Large intestine (tissue), 3 donors: ENCODE measurements at regions not wholly inside any gene's neighbourhood (a gene's known extent, or its start where the extent isn't known, plus 50 kb on each side); places are given as distances from the start of the nearest gene placed in this dataset.

ENCODE experiments used
- DNase-seq, 2 donors: peaks; one replicate each; pipeline versions ENCODE4 v3.0.0 to v3.0.0-alpha.2; 2013
- H3K27ac ChIP-seq: one replicate; pipeline ENCODE4 v1.5.1; 2013; ENCODE audit warnings: low read length
- H3K27me3 ChIP-seq: 2 replicates; pipeline ENCODE4 v1.6.1; 2013; ENCODE audit warnings: low read length; ENCODE audit not compliant: control insufficient read depth, insufficient read depth
- H3K36me3 ChIP-seq: 2 replicates; pipeline ENCODE4 v1.6.1; 2013; ENCODE audit warnings: low read length; ENCODE audit not compliant: control insufficient read depth, insufficient read depth
- H3K4me1 ChIP-seq: one replicate; pipeline ENCODE4 v1.6.1; 2013; ENCODE audit warnings: low read length; ENCODE audit not compliant: control insufficient read depth, insufficient read depth
- H3K4me3 ChIP-seq: one replicate; pipeline ENCODE4 v1.5.1; 2013; ENCODE audit warnings: low read length
- H3K9me3 ChIP-seq: one replicate; pipeline ENCODE4 v1.6.1; 2013; ENCODE audit warnings: mild to moderate bottlenecking, low read depth, low read length, moderate library complexity; ENCODE audit not compliant: control insufficient read depth
- WGBS: methylation state at CpG from one replicate; pipeline ENCODE4 v1.1.5; 2013; ENCODE audit warnings: low lambda C conversion rate; ENCODE audit not compliant: insufficient coverage; 5-methylcytosine and 5-hydroxymethylcytosine counted together

DNA sequence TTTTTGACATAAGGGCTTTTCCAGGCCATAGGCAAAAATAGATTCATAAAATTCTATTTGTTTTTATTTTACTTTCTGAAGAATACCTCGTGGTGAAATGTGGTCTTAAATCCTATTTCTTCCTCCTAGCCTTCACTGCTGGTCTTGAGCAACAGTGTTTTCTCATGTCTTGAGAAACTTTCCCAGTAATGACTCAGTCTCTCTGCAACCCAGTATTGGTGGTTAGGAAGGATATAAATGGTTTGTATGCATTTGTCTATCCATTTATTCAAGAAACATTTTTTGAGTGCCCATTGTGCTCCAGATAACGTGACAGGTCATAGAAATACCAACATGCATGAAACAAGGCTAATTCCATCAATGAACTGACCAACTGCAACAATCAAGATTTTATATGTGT, 213.9 kb downstream of the TMEM114 start:
- Histone ChIP-seq H3K27me3 (no peaks in the 10 kb centered on the region), H3K4me3 (no peak overlapping the region), H3K4me1 (no peaks in the 10 kb centered on the region), H3K36me3 (no peaks in the 10 kb centered on the region), H3K9me3 (no peaks in the 10 kb centered on the region), H3K27ac (no peak overlapping the region)
- DNase-seq, result no peak
- WGBS, result 90% methylated on average over 2 of the region's 2 CpGs

DNA sequence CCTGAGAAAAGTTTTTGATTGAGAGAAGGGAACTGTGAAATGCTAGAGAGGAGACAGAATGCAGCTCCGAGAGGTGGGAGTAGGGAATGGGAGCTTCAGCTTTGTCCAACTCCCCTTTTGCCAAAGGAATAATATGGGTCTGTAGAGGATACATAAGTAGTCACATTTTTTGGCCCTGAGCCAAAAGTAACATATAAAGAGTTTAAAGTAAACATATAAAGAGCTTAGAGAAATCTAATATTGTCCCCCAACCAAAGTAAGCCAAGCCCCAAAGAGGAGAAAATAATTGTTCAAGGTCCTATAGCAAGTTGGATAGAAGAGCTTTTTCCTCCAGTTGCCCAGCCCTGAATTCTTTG, 215.1 kb downstream of the TMEM114 start:
- Histone ChIP-seq H3K4me3 (no peak overlapping the region), H3K27ac (no peak overlapping the region), H3K36me3 (no peaks in the 10 kb centered on the region), H3K27me3 (no peaks in the 10 kb centered on the region), H3K4me1 (no peaks in the 10 kb centered on the region), H3K9me3 (no peaks in the 10 kb centered on the region)
- DNase-seq, result no peak
- no CpG with 5 or more reads among the region's 1 CpG for WGBS

DNA sequence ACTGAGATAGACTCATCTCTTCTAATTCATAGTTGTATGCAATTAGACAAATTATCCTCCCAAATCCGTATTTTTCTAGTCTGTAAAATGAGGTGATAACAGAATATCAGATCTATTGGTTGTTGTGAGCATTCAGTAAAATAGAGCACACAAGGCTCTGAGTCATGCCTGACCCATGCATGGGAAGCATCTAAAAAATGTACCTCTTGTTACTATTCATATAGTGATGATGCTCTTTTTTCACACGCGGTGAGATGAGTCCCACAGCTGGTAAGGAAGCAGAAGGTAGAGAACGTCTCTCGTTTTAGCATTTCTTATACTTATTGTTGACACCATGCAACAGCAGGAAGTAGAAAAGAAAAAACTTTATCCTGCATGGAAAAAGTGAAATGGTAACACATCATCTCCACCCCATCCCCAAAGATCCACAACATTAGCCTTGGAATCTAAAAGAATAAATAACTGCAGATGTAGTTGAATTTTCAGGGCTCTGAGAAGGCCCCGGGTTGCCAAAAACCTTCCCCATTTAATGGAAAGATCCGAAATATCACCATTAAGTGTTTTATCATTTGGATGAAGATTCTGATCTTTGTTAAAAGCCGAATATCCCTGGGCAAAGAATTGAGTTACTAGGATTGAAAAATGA, 215.6 kb downstream of the TMEM114 start:
- no peaks in the 10 kb centered on the region for H3K4me1 ChIP-seq
- H3K4me3 ChIP-seq, result no peak overlapping the region
- no peak overlapping the region for H3K27ac ChIP-seq
- H3K9me3 ChIP-seq, result no peaks in the 10 kb centered on the region
- no peak for DNase-seq
- H3K36me3 ChIP-seq, result no peaks in the 10 kb centered on the region
- H3K27me3 ChIP-seq, result no peaks in the 10 kb centered on the region
- 86% methylated on average over 3 of the region's 8 CpGs for WGBS

DNA sequence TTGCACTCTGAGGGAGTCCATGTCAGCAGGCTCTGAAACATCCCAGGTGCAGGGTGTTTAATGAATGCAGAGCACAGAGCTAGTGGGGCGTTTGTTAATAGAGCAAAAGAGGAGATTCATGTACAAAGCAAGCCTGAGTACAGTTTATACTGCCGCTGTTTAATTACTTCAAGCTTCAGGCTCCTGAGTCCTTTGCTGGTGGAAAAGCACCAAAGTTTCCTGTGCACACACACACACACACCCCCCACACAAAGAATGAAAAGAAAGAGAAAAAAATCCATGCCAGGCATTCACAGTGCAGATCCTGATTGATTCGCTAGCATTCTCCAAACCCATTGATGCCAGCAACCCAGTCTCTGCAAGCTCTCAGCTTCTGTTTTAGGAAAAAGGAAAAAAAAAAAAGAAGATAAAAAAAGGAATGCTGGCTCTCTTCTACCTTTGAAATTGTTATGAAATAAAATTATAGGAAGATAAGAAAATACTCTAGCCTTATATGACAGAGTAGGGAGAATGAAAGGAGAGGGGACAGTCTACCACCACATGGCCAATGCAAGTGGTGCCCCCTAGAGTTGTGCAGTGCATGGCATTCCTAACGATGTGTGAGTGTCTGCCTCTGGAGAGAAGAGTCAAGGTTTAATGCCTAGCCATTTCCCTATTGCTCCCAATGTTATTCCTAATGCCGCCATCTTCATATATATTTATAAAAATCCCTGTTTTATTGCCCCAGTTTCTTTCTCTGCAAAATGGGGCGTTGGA, 216.5 kb downstream of the TMEM114 start:
- H3K27me3 ChIP-seq, result no peaks in the 10 kb centered on the region
- no peak for DNase-seq
- H3K4me3 ChIP-seq, result no peak overlapping the region
- WGBS, result 93% methylated on average over 3 of the region's 6 CpGs
- no peak overlapping the region for H3K27ac ChIP-seq
- H3K4me1 ChIP-seq, result no peaks in the 10 kb centered on the region
- H3K36me3 ChIP-seq, result no peaks in the 10 kb centered on the region
- H3K9me3 ChIP-seq, result no peaks in the 10 kb centered on the region

DNA sequence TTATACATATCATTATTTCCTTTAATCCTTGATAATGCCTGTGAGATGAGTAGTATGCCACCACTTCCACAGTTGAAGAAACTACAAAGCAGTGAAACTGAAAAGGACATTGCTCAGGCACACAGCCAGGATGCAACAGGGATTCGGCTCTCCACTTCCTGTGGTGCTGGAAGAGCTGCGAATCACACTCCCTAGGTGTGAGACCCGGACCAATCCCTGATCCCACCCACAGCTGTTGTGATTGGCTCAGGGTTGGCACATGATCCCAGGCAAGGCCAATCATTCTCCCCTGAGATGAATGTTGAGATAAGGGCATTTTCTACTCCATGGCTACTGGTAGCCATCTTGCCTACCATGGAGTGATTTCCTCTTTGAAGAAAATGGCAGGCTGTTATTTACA, 218.2 kb downstream of the TMEM114 start:
- DNase-seq, result no peak
- H3K36me3 ChIP-seq, result no peaks in the 10 kb centered on the region
- H3K9me3 ChIP-seq, result no peaks in the 10 kb centered on the region
- H3K4me3 ChIP-seq, result no peak overlapping the region
- no peak overlapping the region for H3K27ac ChIP-seq
- no peaks in the 10 kb centered on the region for H3K27me3 ChIP-seq
- no peaks in the 10 kb centered on the region for H3K4me1 ChIP-seq
- no CpG with 5 or more reads among the region's 3 CpGs for whole genome bisulfite sequencing

DNA sequence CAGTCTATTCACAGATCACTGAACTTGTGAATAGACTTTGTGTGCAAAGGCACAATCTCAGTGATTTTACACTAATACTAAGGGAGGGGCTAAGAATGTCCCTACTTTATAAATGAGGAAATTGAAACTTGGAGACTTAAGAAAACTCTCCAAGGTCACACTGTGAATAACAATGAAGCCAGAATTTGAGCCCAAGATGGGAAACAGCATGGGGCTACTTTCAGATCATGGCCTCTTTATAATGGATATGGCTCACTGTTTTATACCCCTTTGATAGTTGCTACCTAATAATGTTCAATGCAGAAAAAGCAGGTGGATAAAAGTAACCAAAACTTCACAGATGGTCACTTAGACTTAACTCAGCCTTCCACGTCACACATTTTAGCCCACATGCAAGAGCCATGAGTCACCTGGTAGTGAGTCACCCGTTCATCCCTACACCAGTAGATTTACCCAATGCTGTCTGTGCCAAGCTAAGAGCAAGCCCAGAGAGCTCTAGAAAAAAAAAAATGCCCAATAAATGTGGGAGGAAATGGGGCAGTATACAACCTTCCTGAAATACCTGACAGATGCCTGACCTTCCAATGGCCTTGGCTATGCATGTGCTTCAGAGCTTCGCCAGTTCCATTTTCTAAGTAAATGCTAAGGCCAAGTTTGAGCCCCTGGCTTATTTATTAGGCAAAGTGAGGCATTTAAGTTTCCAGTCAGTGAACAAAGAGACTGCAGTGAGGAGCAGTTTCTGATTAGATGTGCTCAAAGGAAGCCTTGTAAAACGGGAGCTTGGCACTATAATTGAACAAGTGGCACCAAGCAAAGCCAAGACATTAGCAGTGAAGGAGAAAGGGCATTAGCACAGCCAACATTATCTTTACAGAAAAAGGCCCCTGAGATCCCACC, 219.7 kb downstream of the TMEM114 start:
- Histone ChIP-seq H3K4me3 (no peak overlapping the region), H3K27ac (no peak overlapping the region), H3K9me3 (no peaks in the 10 kb centered on the region), H3K27me3 (no peaks in the 10 kb centered on the region), H3K36me3 (no peaks in the 10 kb centered on the region), H3K4me1 (no peaks in the 10 kb centered on the region)
- no CpG with 5 or more reads among the region's 4 CpGs for WGBS
- DNase-seq, result no peak

DNA sequence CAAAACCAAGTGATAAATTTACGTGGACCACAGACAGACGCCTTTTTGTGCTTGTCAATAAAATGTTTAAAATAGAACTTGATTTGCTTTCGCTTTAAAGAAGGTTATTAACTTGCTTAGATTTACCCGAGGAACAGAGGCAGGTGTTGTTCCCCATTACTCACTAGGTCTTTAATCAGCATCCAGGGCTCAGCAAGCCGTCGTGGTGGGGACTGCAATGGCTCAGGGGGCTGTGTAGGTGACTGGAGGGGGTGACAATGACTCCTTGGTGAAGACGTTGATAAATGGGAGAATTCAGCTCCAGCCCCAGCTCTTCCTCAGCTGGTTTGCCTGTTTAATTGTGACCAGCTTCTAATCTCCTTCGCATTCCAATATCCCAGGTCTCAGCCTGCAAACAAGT, 231.4 kb downstream of the TMEM114 start:
- Histone ChIP-seq H3K4me1 (no peaks in the 10 kb centered on the region), H3K27ac (no peak overlapping the region), H3K36me3 (no peaks in the 10 kb centered on the region), H3K9me3 (no peaks in the 10 kb centered on the region), H3K4me3 (no peak overlapping the region), H3K27me3 (peaks cover 4% of the 10 kb centered on the region)
- DNase-seq, result no peak
- WGBS, result no CpG with 5 or more reads among the region's 8 CpGs

DNA sequence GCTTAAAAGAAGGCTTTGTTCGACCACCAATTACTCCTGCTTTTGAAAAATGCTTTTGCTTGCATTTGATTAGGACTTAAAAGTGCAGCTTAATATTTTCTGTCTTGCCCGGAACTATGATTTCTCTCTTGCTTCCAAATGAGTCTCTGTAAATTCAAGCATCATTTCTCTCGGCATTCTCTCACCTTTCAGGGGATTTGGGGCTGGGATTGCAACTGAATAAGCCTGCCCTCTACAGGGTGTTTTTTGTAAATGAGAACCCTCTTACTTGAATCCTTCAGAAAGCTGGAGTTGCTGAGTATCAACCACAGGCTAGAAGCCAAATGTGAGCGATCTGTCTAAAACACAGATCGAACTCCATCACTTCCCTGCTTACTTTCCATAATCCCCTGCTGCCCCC, 234.6 kb downstream of the TMEM114 start:
- H3K36me3 ChIP-seq, result no peaks in the 10 kb centered on the region
- no peak for DNase-seq
- H3K27me3 ChIP-seq, result peaks cover 4% of the 10 kb centered on the region
- no peak overlapping the region for H3K27ac ChIP-seq
- WGBS, result 13% methylated on average over 1 of the region's 5 CpGs
- no peaks in the 10 kb centered on the region for H3K9me3 ChIP-seq
- no peak overlapping the region for H3K4me3 ChIP-seq
- no peaks in the 10 kb centered on the region for H3K4me1 ChIP-seq

DNA sequence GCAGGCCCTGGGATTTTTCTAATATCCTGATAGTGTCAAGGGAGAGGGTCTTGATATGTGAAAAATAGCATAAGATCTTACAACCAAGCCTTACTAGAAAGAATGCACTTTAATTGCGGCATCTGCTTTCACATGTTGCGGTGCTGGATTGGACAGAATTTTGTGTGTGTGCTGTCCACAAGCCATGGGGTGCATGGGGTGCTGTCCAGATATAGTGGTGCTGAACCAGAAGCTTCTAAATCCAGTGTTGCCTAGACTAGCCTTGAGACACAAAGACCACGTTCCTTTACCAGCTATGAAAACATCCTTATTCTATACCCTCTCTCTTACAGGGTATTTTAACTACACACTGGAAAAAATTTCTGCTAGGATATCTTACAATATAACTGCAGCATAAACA, 244.0 kb downstream of the TMEM114 start:
- no peak for DNase-seq
- Histone ChIP-seq H3K27ac (no peak overlapping the region), H3K27me3 (no peaks in the 10 kb centered on the region), H3K9me3 (no peaks in the 10 kb centered on the region), H3K4me3 (no peak overlapping the region), H3K36me3 (no peaks in the 10 kb centered on the region), H3K4me1 (no peaks in the 10 kb centered on the region)
- no CpG with 5 or more reads among the region's 3 CpGs for WGBS

DNA sequence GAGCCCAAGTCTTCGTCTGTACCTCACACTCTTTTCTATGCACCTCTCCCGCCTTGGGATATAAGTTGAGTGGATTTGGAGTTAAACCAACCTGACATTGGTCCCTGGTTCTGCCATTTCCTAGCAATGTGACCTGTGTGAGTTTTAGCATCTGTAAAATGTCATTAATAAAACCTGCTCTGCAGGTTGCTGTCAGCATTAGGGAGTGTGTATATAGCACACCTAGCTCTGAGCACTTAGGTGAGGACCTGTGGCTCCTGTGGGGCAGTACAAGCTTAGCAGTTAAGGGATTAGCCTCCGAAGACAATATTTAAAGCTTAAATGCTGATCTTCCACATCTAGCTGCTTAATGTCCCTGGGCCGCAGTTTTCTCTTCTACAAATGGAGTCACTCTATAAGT, 248.0 kb downstream of the TMEM114 start:
- no peaks in the 10 kb centered on the region for H3K9me3 ChIP-seq
- H3K4me1 ChIP-seq, result no peaks in the 10 kb centered on the region
- WGBS, result 60% methylated on average over 1 of the region's 4 CpGs
- H3K27me3 ChIP-seq, result peaks cover 2% of the 10 kb centered on the region
- H3K36me3 ChIP-seq, result no peaks in the 10 kb centered on the region
- H3K4me3 ChIP-seq, result no peak overlapping the region
- DNase-seq, result no peak
- H3K27ac ChIP-seq, result no peak overlapping the region
